Chondrocyte (in vitro differentiated cells): ENCODE measurements at regions not wholly inside any gene's neighbourhood (a gene's known extent, or its start where the extent isn't known, plus 50 kb on each side); places are given as distances from the start of the nearest gene placed in this dataset.

Experiments used
- DNase-seq: peaks from one replicate; pipeline ENCODE4 v3.0.0; 2021; ENCODE audit warnings: mixed read lengths, low spot score
- H3K27ac Mint-ChIP-seq: one replicate; pipeline ENCODE4 v1.8.0; 2021; ENCODE audit warnings: mild to moderate bottlenecking, moderate library complexity, mixed read lengths; ENCODE audit not compliant: unreplicated experiment
- H3K27me3 Mint-ChIP-seq: 2 replicates; pipeline ENCODE4 v1.8.0; 2021; ENCODE audit warnings: low read depth, mixed read lengths
- H3K36me3 Mint-ChIP-seq: 2 replicates; pipeline ENCODE4 v1.8.0; 2021; ENCODE audit warnings: low read depth, mixed read lengths
- H3K4me1 Mint-ChIP-seq: 2 replicates; pipeline ENCODE4 v1.8.0; 2021; ENCODE audit warnings: low read depth, mild to moderate bottlenecking, mixed read lengths
- H3K4me3 Mint-ChIP-seq: one replicate; pipeline ENCODE4 v1.8.0; 2021; ENCODE audit warnings: mild to moderate bottlenecking, moderate library complexity, mixed read lengths; ENCODE audit not compliant: unreplicated experiment
- H3K9me3 Mint-ChIP-seq: 2 replicates; pipeline ENCODE4 v1.8.0; 2021; ENCODE audit warnings: low read depth, mixed read lengths
- CTCF ChIP-seq: fragments of 200-600 bp; sonication (generic); IDR thresholded peaks from 2 replicates; pipeline ENCODE4 v1.5.0; 2021; ENCODE audit warnings: antibody characterized with exemption, mild to moderate bottlenecking, moderate library complexity

GRCh38 chr3:25235031-25235430 lies 193.0 kb upstream of the RARB start:
- TF ChIP-seq CTCF = no peak
- H3K4me1 Mint-ChIP-seq = peaks cover 22% of the 10 kb centered on the region
- no peak for DNase-seq
- H3K36me3 Mint-ChIP-seq = peaks cover 1% of the 10 kb centered on the region
- no peaks in the 10 kb centered on the region for H3K27me3 Mint-ChIP-seq
- no peak overlapping the region for H3K4me3 Mint-ChIP-seq
- H3K27ac Mint-ChIP-seq = peak overlapping the region; percentile 65
- H3K9me3 Mint-ChIP-seq = no peaks in the 10 kb centered on the region

GRCh38 chr3:25235466-25235865 lies 192.6 kb upstream of the RARB start:
- peaks cover 22% of the 10 kb centered on the region for H3K4me1 Mint-ChIP-seq
- H3K36me3 Mint-ChIP-seq = peaks cover 1% of the 10 kb centered on the region
- no peak for TF ChIP-seq CTCF
- no peak for DNase-seq
- H3K27me3 Mint-ChIP-seq = no peaks in the 10 kb centered on the region
- H3K27ac Mint-ChIP-seq = peak overlapping the region; percentile 65
- no peaks in the 10 kb centered on the region for H3K9me3 Mint-ChIP-seq
- H3K4me3 Mint-ChIP-seq = no peak overlapping the region

- H3K36me3 Mint-ChIP-seq = peaks cover 1% of the 10 kb centered on the region
- no peak for TF ChIP-seq CTCF
- no peak for DNase-seq
Measured at GRCh38 chr3:25237602-25238001, 190.5 kb upstream of the RARB start.

GRCh38 chr3:25239042-25239441 lies 189.0 kb upstream of the RARB start:
- Mint-ChIP-seq H3K27me3 (no peaks in the 10 kb centered on the region), H3K27ac (no peak overlapping the region), H3K4me3 (no peak overlapping the region), H3K36me3 (peaks cover 5% of the 10 kb centered on the region), H3K9me3 (peaks cover 16% of the 10 kb centered on the region), H3K4me1 (peaks cover 22% of the 10 kb centered on the region)
- no peak for DNase-seq
- TF ChIP-seq CTCF = no peak

More at GRCh38 chr3:25237602-25238001, 190.5 kb upstream of the RARB start:
- H3K9me3 Mint-ChIP-seq = peaks cover 7% of the 10 kb centered on the region
- no peak overlapping the region for H3K27ac Mint-ChIP-seq
- H3K4me1 Mint-ChIP-seq = peaks cover 22% of the 10 kb centered on the region
- no peaks in the 10 kb centered on the region for H3K27me3 Mint-ChIP-seq
- no peak overlapping the region for H3K4me3 Mint-ChIP-seq

- Mint-ChIP-seq H3K4me1 (no peaks in the 10 kb centered on the region), H3K27ac (no peak overlapping the region), H3K9me3 (peaks cover 53% of the 10 kb centered on the region), H3K27me3 (no peaks in the 10 kb centered on the region), H3K4me3 (no peak overlapping the region), H3K36me3 (peaks cover 22% of the 10 kb centered on the region)
- DNase-seq = no peak
- TF ChIP-seq CTCF = no peak
Measured at GRCh38 chr3:25246913-25247312, 181.2 kb upstream of the RARB start.
